Astrocyte of the cerebellum (primary cell): ENCODE measurements at regions not wholly inside any gene's neighbourhood (a gene's known extent, or its start where the extent isn't known, plus 50 kb on each side); places are given as distances from the start of the nearest gene placed in this dataset.
"Not testable (repeated sequence)": the region's sequence is repeated elsewhere in the genome, so short reads cannot be mapped to it uniquely, and the experiment has no call there.

Source experiments
- DNase-seq: peaks from one replicate; pipeline ENCODE4 v3.0.0-alpha.2; 2011; ENCODE audit warnings: low read depth
- H3K4me3 ChIP-seq: 2 replicates; pipeline ENCODE4 v1.5.1; 2011; ENCODE audit warnings: mild to moderate bottlenecking, low read depth, low read length, moderate library complexity
- CTCF ChIP-seq: IDR thresholded peaks from 2 replicates; pipeline ENCODE4 v1.5.1; 2012; ENCODE audit warnings: low read length, low read depth, moderate library complexity, mild to moderate bottlenecking; ENCODE audit errors: missing control alignments
- in situ Hi-C: cut with HindIII; loops from 2 replicates; pipeline ENCODE4 v1.10.0; 2017; ENCODE audit warnings: low sequenced_read_pairs

- DNase-seq, result no peak
- no peak for TF ChIP-seq CTCF
- in situ Hi-C loops, result no loop called here
- no peak overlapping the region for H3K4me3 ChIP-seq
Observed at GRCh38 chr3:177361081-177361938, 164.0 kb upstream of the TBL1XR1 start.

- no peak for TF ChIP-seq CTCF
- no peak for DNase-seq
- H3K4me3 ChIP-seq, result no peak overlapping the region
- in situ Hi-C loops, result no loop called here
Observed at GRCh38 chr3:177362626-177363025, 165.3 kb upstream of the TBL1XR1 start.

DNA sequence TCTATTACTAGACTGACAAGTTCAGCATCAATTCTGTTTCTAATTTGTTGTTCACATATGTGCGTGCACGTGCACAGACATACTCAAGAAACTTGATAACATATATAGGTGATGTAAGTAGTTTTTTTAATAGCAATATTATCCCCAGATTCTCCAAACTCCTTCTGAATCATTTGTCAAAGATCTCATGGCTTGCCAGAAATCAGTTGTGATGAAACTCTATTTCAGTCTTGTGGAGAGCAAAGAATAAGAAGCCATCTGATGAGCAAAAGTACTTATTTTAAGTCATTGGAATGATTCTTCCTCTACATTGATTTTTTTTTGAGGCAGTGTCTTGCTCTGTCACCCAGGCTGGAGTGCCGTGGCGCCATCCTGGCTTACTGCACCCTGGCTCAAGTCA, 167.0 kb upstream of the TBL1XR1 start:
- in situ Hi-C loops, result no loop called here
- DNase-seq, result no peak
- no peak for TF ChIP-seq CTCF
- H3K4me3 ChIP-seq, result no peak overlapping the region

- in situ Hi-C loops, DNase-seq, H3K4me3 ChIP-seq: not testable (repeated sequence)
Observed at GRCh38 chr3:177365294-177365693, 168.0 kb upstream of the TBL1XR1 start.

DNA sequence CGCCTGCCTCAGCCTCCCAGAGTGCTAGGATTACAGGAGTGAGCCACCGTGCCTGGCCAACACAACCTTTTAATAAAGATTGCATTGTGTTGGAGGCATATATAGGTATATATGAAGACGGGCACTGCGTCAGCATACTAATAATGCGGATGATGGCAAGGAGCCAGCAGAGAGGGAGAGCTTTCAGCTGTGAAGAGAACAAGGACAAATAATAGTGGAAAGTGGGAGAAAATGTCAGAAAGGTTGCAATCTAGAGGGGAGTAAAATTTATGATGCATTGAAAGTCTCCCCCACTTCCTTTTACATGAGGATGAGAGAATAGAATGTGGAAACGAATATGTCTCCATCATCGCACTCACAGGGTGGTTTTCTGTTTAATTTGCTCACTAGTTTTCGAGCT, 170.5 kb upstream of the TBL1XR1 start:
- H3K4me3 ChIP-seq, result no peak overlapping the region
- in situ Hi-C loops, result no loop called here
- DNase-seq, result no peak
- no peak for TF ChIP-seq CTCF

DNA sequence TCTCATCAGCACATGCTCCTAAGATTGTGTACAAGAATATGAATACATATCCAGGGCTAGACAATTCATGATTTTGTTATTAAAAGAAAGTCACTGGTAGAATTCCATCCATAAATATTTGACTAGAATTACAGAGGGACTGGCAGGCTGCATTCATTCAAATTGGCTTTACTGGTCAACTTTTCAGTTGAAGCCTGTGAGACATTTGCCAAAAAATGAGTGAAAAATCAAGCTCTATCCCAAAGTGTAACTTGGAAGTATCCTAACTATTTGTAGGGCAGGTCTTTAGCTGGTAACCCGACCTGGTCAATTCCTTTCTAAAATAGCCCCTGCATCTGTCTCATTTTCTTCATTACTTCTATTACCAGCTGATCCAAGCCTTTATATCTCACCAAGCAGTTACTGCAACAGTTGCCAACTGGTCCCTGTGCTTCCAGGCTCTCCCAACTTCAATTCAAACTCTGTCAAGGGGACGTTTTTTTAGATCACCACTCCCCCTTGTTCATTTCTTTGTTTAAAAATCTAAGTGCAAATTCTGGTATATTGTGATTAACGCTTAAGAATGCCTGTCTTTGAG, 173.1 kb upstream of the TBL1XR1 start:
- DNase-seq, result no peak
- in situ Hi-C loops, result no loop called here
- no peak for TF ChIP-seq CTCF
- no peak overlapping the region for H3K4me3 ChIP-seq

DNA sequence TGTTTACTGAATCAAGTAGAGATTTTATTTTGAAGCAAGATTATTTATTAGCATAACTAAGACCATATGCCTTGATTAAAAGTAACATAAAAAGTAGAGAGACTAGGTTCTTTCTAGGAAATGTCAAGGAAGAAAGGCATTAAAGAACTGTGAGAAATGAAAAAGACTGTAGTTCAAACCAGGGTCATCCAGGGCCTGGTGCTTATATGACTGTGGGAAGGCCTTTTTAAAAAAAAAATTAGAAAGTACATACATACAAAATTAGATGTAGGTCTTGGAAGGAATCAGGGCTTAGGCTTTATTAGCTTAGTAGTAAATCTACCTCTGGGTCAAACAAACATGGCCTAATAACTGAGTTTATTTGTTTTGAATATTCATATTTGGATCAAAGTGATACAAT, 173.9 kb upstream of the TBL1XR1 start:
- H3K4me3 ChIP-seq, result no peak overlapping the region
- no peak for DNase-seq
- TF ChIP-seq CTCF, result no peak
- in situ Hi-C loops, result no loop called here
